Panc1 (cell line): ENCODE measurements at regions not wholly inside any gene's neighbourhood (a gene's known extent, or its start where the extent isn't known, plus 50 kb on each side); places are given as distances from the start of the nearest gene placed in this dataset.

Source experiments
- CTCF ChIP-seq: fragments of 450-650 bp; IDR thresholded peaks from 2 replicates; pipeline ENCODE4 v1.5.1; 2017; ENCODE audit warnings: mild to moderate bottlenecking
- POLR2AphosphoS5 ChIP-seq: IDR thresholded peaks from 2 replicates; pipeline ENCODE4 v1.6.1; 2012; ENCODE audit warnings: mild to moderate bottlenecking, low read depth, low read length, moderate library complexity
- TF ChIP-seq, protein P1 (sequence below), 2 experiments: IDR thresholded peaks; 2 replicates each; pipeline ENCODE4 v1.6.1; 2011 to 2012; ENCODE audit warnings: low read depth in 2 of 2, control low read depth in 1 of 2, low read length in 1 of 2, mild to moderate bottlenecking in 1 of 2, moderate library complexity in 1 of 2; ENCODE audit not compliant: insufficient read depth in 1 of 2

DNA sequence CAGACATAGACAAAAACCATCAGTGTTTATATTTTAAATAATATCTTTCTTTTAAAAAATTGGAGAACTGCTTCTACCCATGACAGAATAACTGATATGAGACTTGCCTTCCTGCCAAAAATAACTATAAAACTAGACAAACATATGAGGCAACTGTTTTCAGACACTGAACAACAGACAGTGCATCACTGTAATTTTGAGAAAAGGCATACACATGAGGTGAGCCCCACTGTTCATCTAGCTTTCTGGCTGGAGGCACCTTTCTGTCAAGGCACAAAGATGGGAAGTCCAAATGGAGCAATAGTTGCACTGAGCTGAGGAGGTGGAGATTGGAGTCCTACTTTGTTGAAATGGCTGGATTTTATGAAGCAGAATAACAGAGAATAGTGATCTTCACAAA, 71.9 kb upstream of the ZNF507 start:
- TF ChIP-seq CTCF (no peak), POLR2AphosphoS5 (no peak)
- TF ChIP-seq, protein P1, sequence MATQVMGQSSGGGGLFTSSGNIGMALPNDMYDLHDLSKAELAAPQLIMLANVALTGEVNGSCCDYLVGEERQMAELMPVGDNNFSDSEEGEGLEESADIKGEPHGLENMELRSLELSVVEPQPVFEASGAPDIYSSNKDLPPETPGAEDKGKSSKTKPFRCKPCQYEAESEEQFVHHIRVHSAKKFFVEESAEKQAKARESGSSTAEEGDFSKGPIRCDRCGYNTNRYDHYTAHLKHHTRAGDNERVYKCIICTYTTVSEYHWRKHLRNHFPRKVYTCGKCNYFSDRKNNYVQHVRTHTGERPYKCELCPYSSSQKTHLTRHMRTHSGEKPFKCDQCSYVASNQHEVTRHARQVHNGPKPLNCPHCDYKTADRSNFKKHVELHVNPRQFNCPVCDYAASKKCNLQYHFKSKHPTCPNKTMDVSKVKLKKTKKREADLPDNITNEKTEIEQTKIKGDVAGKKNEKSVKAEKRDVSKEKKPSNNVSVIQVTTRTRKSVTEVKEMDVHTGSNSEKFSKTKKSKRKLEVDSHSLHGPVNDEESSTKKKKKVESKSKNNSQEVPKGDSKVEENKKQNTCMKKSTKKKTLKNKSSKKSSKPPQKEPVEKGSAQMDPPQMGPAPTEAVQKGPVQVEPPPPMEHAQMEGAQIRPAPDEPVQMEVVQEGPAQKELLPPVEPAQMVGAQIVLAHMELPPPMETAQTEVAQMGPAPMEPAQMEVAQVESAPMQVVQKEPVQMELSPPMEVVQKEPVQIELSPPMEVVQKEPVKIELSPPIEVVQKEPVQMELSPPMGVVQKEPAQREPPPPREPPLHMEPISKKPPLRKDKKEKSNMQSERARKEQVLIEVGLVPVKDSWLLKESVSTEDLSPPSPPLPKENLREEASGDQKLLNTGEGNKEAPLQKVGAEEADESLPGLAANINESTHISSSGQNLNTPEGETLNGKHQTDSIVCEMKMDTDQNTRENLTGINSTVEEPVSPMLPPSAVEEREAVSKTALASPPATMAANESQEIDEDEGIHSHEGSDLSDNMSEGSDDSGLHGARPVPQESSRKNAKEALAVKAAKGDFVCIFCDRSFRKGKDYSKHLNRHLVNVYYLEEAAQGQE (IDR thresholded peaks at IDR 0.05; ENCODE audit: insufficient read depth in 1 of 2, low read depth in 2 of 2, low read length in 1 of 2) = no peak
